Nephron progenitor cell (in vitro differentiated cells): ENCODE measurements at regions not wholly inside any gene's neighbourhood (a gene's known extent, or its start where the extent isn't known, plus 50 kb on each side); places are given as distances from the start of the nearest gene placed in this dataset.

ENCODE experiments used
- DNase-seq: peaks from one replicate; pipeline ENCODE4 v3.0.0; 2021
- H3K27ac Mint-ChIP-seq: 2 replicates; pipeline ENCODE4 v1.8.0; 2021; ENCODE audit warnings: mild to moderate bottlenecking, moderate library complexity, mixed read lengths
- H3K27me3 Mint-ChIP-seq: 2 replicates; pipeline ENCODE4 v1.8.0; 2021; ENCODE audit warnings: mild to moderate bottlenecking, low read depth, mixed read lengths; ENCODE audit not compliant: poor library complexity
- H3K36me3 Mint-ChIP-seq: 2 replicates; pipeline ENCODE4 v1.8.0; 2021; ENCODE audit warnings: low read depth, mixed read lengths
- H3K4me1 Mint-ChIP-seq: 2 replicates; pipeline ENCODE4 v1.8.0; 2021; ENCODE audit warnings: mixed read lengths
- H3K4me3 Mint-ChIP-seq: 2 replicates; pipeline ENCODE4 v1.8.0; 2021; ENCODE audit warnings: mild to moderate bottlenecking, moderate library complexity, mixed read lengths
- H3K9me3 Mint-ChIP-seq: 2 replicates; pipeline ENCODE4 v1.8.0; 2021; ENCODE audit warnings: mild to moderate bottlenecking, moderate library complexity, mixed read lengths
- TF ChIP-seq, protein P1 (sequence below): fragments of 200-600 bp; sonication (generic); IDR thresholded peaks from 2 replicates; pipeline ENCODE4 v1.5.0; 2021; ENCODE audit warnings: antibody characterized with exemption

DNA sequence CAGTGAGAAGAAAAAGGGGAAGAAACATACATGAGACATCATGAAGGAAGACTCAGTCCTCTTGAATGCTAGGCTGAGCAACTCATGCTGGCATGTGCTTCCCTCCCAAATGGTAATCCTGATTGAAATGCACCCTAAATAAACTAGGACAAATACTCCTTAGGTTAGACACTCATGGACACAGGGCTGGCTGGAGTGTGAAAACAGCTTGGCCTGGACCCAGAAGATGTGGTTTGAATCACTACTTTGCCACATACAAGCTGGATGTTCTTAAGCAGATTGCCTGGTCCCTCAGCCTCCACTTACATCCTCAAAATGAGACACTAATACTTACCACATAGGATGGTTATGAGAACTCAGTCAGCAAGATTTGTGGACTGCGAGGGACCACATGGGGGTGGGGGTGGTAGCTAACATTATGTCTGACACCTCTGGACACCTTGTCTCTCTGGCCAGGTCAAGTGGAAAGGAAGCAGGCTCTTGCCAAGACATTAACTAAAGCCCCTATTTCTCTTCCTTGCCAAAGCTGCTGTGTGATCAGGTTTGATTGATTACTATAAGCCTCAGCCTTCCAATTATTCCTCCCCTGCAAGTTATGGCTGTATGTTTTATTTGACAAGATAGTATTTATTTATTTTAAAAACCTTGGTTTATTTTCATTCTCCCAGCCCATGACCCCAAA is 138.9 kb upstream of the SLC7A14 start:
- no peak for DNase-seq
- peaks cover 2% of the 10 kb centered on the region for H3K9me3 Mint-ChIP-seq
- H3K4me1 Mint-ChIP-seq: peaks cover 17% of the 10 kb centered on the region
- TF ChIP-seq, protein P1, sequence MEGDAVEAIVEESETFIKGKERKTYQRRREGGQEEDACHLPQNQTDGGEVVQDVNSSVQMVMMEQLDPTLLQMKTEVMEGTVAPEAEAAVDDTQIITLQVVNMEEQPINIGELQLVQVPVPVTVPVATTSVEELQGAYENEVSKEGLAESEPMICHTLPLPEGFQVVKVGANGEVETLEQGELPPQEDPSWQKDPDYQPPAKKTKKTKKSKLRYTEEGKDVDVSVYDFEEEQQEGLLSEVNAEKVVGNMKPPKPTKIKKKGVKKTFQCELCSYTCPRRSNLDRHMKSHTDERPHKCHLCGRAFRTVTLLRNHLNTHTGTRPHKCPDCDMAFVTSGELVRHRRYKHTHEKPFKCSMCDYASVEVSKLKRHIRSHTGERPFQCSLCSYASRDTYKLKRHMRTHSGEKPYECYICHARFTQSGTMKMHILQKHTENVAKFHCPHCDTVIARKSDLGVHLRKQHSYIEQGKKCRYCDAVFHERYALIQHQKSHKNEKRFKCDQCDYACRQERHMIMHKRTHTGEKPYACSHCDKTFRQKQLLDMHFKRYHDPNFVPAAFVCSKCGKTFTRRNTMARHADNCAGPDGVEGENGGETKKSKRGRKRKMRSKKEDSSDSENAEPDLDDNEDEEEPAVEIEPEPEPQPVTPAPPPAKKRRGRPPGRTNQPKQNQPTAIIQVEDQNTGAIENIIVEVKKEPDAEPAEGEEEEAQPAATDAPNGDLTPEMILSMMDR: no peak
- H3K4me3 Mint-ChIP-seq: no peak overlapping the region
- peaks cover 4% of the 10 kb centered on the region for H3K27me3 Mint-ChIP-seq
- no peak overlapping the region for H3K27ac Mint-ChIP-seq
- no peaks in the 10 kb centered on the region for H3K36me3 Mint-ChIP-seq

DNA sequence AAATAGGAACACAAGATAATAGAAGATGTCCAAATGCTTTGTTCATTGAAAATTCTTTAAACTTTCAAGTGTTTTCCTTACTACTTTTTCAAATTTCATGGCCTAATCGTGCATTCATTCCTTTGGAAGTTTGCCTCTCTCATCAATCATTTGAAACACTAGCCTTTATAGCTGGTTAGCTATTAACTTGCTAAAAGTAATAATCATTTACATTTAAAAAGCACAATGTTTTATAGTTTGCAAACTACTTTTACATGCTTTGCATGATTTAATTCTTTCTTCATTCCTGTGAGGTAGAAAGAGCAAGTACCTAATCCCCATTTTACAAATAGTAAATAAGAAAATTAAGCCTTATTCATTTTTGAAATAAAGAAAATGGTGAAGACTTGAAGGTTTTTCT is 137.4 kb upstream of the SLC7A14 start:
- TF ChIP-seq, protein P1: no peak
- peaks cover 14% of the 10 kb centered on the region for H3K9me3 Mint-ChIP-seq
- peaks cover 17% of the 10 kb centered on the region for H3K4me1 Mint-ChIP-seq
- DNase-seq: no peak
- H3K36me3 Mint-ChIP-seq: no peaks in the 10 kb centered on the region
- no peak overlapping the region for H3K4me3 Mint-ChIP-seq
- no peak overlapping the region for H3K27ac Mint-ChIP-seq
- peaks cover 5% of the 10 kb centered on the region for H3K27me3 Mint-ChIP-seq

DNA sequence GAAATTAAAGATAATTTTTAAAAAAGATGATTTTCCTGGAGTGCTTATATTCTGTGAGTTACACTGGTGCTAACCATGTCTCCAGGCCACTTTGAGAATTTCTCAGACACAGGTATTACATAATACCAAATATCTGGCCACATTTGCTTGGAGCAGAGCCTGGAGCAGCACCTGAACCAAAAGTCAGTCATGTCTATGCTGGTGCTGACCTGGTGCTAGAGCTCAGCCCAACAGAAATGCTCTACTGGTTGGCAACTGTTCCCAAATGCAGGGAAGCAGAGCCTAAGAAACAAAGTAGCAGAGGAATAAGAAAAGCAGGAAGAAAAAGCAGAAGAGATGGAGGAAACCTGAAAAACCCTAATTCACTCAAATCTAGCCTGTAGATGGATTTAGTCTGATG is 135.7 kb upstream of the SLC7A14 start:
- Mint-ChIP-seq H3K27me3 (peaks cover 5% of the 10 kb centered on the region), H3K9me3 (peaks cover 14% of the 10 kb centered on the region), H3K27ac (no peak overlapping the region), H3K36me3 (no peaks in the 10 kb centered on the region), H3K4me3 (no peak overlapping the region), H3K4me1 (peaks cover 17% of the 10 kb centered on the region)
- no peak for DNase-seq
- TF ChIP-seq, protein P1: no peak

DNA sequence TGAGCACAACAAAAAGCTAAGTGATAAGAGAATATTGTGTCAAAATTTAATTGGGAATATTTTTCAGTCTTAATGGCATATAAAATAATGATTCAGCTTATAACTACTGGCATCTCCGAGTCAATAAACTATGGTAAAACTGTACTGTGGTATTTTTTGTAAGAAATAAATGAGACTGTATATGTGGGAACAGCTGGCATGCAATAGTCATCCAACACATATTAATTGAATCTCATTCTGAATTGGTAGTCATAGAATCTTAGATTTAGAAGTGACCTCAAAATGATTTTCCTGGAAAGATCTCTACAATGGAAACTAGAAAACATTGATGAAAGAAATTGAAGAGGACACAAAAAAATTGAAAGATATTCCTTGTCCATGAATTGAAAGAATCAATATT is 133.4 kb upstream of the SLC7A14 start:
- H3K27ac Mint-ChIP-seq: no peak overlapping the region

DNA sequence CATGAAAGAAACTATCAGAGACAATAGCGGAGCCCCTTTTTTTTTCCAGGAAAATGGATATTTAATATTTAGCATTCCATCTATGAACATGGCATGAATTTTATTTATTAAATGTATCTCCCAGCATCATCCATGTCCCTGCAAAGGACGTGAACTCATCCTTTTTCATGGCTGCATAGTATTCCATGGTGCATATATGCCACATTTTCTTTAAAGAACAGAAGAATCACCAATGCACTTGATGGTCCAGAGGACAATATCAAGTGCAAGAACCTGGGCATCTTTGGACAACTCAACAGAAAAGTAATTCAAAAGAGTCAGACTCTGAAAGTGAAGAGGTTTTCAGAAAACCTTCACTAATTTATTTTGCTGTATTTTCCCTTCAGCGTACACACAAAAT is 133.0 kb upstream of the SLC7A14 start:
- H3K27me3 Mint-ChIP-seq: peaks cover 5% of the 10 kb centered on the region

More for the DNA sequence above, 133.4 kb upstream of the SLC7A14 start:
- H3K27me3 Mint-ChIP-seq: peaks cover 5% of the 10 kb centered on the region
- no peak for DNase-seq
- no peak overlapping the region for H3K4me3 Mint-ChIP-seq
- H3K4me1 Mint-ChIP-seq: peaks cover 14% of the 10 kb centered on the region
- no peaks in the 10 kb centered on the region for H3K36me3 Mint-ChIP-seq
- peaks cover 26% of the 10 kb centered on the region for H3K9me3 Mint-ChIP-seq
- TF ChIP-seq, protein P1: no peak

More for the DNA sequence above, 133.0 kb upstream of the SLC7A14 start:
- TF ChIP-seq, protein P1: no peak
- Mint-ChIP-seq H3K9me3 (peaks cover 26% of the 10 kb centered on the region), H3K36me3 (no peaks in the 10 kb centered on the region), H3K4me3 (no peak overlapping the region), H3K4me1 (peaks cover 9% of the 10 kb centered on the region), H3K27ac (no peak overlapping the region)
- no peak for DNase-seq
